ENCODE measurements at regions not wholly inside any gene's neighbourhood (a gene's known extent, or its start where the extent isn't known, plus 50 kb on each side); places are given as distances from the start of the nearest gene placed in this dataset.

DNA sequence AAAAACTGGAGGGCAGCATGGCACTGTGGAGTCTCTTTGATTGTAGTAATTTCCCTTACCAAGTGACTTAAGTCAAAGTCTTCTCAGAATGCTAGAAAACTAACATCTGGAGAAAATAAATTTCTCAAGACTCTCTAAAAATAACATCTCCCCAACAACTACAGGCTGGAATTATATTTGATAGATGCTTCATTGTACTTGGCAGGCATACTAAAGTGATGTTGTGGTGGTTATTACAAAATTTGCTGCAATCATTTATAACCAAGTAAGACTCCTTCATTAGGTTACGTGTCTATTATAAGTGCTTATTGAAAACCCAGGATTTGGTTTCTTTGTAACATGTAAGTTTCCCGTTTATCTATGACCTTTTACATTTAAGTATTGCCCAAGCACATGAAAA lies 132.9 kb upstream of the NRIP1 start:
- H3K27me3 ChIP-seq, result no peaks in the 10 kb centered on the region
- TF ChIP-seq EP300 (IDR thresholded peaks at IDR 0.05) (no peak), POLR2A (IDR thresholded peaks at IDR 0.05) (no peak), POLR2AphosphoS5 (IDR thresholded peaks at IDR 0.05) (no peak)
- TF ChIP-seq, protein P1, sequence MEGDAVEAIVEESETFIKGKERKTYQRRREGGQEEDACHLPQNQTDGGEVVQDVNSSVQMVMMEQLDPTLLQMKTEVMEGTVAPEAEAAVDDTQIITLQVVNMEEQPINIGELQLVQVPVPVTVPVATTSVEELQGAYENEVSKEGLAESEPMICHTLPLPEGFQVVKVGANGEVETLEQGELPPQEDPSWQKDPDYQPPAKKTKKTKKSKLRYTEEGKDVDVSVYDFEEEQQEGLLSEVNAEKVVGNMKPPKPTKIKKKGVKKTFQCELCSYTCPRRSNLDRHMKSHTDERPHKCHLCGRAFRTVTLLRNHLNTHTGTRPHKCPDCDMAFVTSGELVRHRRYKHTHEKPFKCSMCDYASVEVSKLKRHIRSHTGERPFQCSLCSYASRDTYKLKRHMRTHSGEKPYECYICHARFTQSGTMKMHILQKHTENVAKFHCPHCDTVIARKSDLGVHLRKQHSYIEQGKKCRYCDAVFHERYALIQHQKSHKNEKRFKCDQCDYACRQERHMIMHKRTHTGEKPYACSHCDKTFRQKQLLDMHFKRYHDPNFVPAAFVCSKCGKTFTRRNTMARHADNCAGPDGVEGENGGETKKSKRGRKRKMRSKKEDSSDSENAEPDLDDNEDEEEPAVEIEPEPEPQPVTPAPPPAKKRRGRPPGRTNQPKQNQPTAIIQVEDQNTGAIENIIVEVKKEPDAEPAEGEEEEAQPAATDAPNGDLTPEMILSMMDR (IDR thresholded peaks at IDR 0.05), result no peak
- no peaks in the 10 kb centered on the region for H3K4me1 ChIP-seq
- 65% methylated on average over 2 of the region's 2 CpGs for WGBS
- H3K9me3 ChIP-seq, result no peaks in the 10 kb centered on the region
- no peaks in the 10 kb centered on the region for H3K36me3 ChIP-seq
- H3K4me3 ChIP-seq, result no peak overlapping the region
- DNase-seq (ENCODE audit: low spot score in 2 of 2), result no peak
- H3K27ac ChIP-seq, result no peak overlapping the region

DNA sequence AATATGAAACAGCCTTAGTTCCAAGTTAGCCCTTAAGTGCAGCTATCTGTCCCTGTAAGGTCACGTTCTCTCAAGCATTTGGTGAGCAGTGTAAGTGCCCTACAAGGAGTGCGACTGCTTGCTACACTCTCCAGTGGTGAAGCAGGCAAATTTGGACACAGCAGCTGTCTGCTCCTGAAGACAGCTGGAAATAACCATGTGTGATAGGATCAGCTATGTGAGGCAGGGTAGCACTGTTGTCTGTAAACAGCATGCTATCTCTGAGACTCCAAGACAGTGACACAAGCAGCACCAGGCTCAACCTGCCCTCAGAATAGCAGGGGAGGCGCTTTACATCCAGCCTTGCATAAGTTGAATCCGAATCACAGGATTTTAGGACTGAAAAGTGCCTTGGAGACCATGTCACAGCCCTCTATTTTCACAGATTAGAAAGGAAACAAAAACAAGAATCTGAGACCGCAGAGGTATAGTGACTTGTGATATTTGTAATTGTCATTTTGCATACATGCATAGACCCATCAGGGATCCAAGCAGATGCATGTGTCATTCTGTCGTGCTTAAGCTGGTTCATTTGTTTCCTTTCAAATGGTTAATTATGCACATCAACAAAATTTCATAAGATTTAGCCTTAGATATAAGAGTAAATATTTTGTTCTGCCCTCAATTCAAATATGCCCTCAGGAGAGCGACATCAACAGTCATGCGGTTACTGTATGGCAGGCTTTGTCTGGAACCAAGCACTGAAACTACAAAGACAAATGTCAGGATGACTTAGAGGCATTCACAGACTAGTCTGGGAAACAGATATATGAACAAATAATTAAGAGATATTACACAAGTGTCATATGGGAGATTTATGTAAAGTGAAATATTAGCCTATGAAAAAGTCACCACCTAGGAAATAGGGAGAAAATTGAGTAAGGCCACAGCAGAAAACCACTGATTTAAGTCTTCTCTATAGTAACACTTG lies 134.9 kb upstream of the NRIP1 start:
- WGBS, result 72% methylated on average over 8 of the region's 8 CpGs
- Histone ChIP-seq H3K9me3 (no peaks in the 10 kb centered on the region), H3K27ac (no peak overlapping the region), H3K36me3 (no peaks in the 10 kb centered on the region), H3K27me3 (no peaks in the 10 kb centered on the region), H3K4me1 (no peaks in the 10 kb centered on the region), H3K4me3 (no peak overlapping the region)
- TF ChIP-seq POLR2AphosphoS5 (IDR thresholded peaks at IDR 0.05), result no peak
- TF ChIP-seq, protein P1 (IDR thresholded peaks at IDR 0.05), result no peak
- TF ChIP-seq EP300 (IDR thresholded peaks at IDR 0.05), result no peak
- no peak for TF ChIP-seq POLR2A (IDR thresholded peaks at IDR 0.05)
- DNase-seq (ENCODE audit: low spot score in 2 of 2), result no peak

DNA sequence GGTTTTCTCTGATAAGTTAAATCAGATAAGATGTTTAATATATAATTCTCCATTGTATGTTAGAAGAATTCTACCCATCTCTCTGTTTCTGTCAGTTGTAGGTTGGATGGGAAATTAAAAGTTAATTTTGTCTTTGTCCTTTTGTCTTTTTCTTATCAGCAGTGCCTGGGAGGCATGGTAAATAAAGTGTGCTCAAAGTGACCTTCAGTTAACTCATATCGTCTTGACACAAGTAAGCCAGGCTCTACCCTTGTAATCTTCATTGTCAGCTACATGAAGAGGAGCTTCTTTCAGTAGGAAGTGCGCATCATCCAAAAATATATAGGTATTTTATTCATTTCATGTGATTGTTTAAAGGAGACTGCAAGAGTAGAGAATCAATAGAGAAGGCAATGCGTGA lies 138.9 kb upstream of the NRIP1 start:
- Histone ChIP-seq H3K27me3 (no peaks in the 10 kb centered on the region), H3K4me1 (no peaks in the 10 kb centered on the region), H3K36me3 (no peaks in the 10 kb centered on the region), H3K27ac (no peak overlapping the region), H3K4me3 (no peak overlapping the region), H3K9me3 (no peaks in the 10 kb centered on the region)
- no peak for DNase-seq (ENCODE audit: low spot score in 2 of 2)
- TF ChIP-seq POLR2AphosphoS5 (IDR thresholded peaks at IDR 0.05) (no peak), EP300 (IDR thresholded peaks at IDR 0.05) (no peak)
- WGBS, result 87% methylated on average over 3 of the region's 3 CpGs

DNA sequence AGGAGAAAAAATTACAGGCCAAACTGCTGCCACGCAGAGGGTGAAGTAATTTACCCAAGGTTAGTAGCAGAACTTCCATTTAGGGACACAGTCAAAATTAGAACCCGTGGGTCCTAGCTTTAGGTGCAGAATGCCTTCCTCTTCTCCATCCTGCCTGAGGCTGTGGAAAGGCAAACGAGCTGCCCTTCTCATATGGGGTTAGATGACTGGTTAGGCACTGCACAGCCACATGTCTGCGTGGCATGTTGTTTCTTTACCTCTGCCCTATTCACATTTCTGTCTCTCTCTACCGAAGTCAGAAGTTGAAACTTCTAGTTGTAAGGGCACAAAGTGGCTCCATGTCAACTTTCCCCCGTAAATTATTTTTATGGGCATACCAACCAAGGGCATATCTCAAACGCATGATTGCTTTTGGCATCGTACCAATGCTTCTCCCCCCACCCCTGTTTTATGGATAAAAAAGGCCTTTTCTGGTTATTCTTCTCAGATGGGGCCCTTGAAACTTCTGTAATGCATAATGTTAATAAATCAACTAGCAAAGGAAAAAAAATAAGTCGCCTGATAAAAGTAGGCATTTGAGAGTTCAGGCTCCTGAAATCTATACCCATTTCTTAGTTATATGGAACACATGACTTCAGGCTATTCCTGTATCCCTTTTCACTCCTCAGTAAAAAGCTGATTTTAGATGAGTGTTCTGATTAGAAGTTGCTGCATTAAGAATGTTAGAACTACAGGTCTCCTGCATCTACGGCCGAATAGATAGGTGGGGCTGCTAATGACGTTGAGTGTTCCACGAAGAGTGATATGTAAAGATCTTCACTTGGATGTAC lies 139.6 kb upstream of the NRIP1 start:
- no peak for TF ChIP-seq POLR2A (IDR thresholded peaks at IDR 0.05)
- TF ChIP-seq, protein P1 (IDR thresholded peaks at IDR 0.05), result no peak
- no peak for TF ChIP-seq POLR2AphosphoS5 (IDR thresholded peaks at IDR 0.05)
- no peak for TF ChIP-seq EP300 (IDR thresholded peaks at IDR 0.05)

DNA sequence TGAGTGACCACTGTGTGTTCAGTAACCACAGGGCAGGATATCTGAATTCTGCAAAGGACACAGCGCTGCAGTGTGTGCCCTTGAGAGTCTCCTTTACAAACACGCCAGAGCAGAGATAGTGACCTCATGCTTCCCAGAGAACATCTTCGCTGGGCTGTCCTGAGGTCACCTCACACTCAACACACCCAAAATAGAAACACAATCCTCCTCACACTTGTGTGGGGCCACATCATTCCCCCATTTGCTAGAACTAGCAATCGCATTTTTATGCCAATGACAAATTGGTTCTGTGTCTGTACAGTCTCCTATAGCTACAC lies 140.1 kb upstream of the NRIP1 start:
- no peak overlapping the region for H3K4me3 ChIP-seq
- H3K9me3 ChIP-seq, result no peaks in the 10 kb centered on the region
- H3K36me3 ChIP-seq, result no peaks in the 10 kb centered on the region
- no peak for TF ChIP-seq POLR2AphosphoS5 (IDR thresholded peaks at IDR 0.05)
- TF ChIP-seq, protein P1 (IDR thresholded peaks at IDR 0.05), result no peak
- peaks cover 4% of the 10 kb centered on the region for H3K4me1 ChIP-seq
- DNase-seq (ENCODE audit: low spot score in 2 of 2), result no peak
- no peak overlapping the region for H3K27ac ChIP-seq
- WGBS, result 92% methylated on average over 4 of the region's 4 CpGs
- H3K27me3 ChIP-seq, result no peaks in the 10 kb centered on the region

More for the DNA sequence above, 139.6 kb upstream of the NRIP1 start:
- WGBS, result 51% methylated on average over 13 of the region's 13 CpGs
- Histone ChIP-seq H3K4me1 (no peaks in the 10 kb centered on the region), H3K36me3 (no peaks in the 10 kb centered on the region), H3K27ac (no peak overlapping the region), H3K9me3 (no peaks in the 10 kb centered on the region), H3K27me3 (no peaks in the 10 kb centered on the region), H3K4me3 (no peak overlapping the region)
- no peak for DNase-seq (ENCODE audit: low spot score in 2 of 2)

All from suprapubic skin (tissue), 4 donors.